GM18511 (cell line): ENCODE measurements at regions not wholly inside any gene's neighbourhood (a gene's known extent, or its start where the extent isn't known, plus 50 kb on each side); places are given as distances from the start of the nearest gene placed in this dataset.

ENCODE experiments used
- ATAC-seq: cut with Tn5 transposase; IDR thresholded peaks from one replicate; pipeline ENCODE4 v1.9.1; 2021; ENCODE audit warnings: mild to moderate bottlenecking, moderate library complexity; ENCODE audit not compliant: unreplicated experiment

- ATAC-seq = no peak
Observed at GRCh38 chr18:46265196-46266156, 161.3 kb downstream of the HAUS1 start.

DNA sequence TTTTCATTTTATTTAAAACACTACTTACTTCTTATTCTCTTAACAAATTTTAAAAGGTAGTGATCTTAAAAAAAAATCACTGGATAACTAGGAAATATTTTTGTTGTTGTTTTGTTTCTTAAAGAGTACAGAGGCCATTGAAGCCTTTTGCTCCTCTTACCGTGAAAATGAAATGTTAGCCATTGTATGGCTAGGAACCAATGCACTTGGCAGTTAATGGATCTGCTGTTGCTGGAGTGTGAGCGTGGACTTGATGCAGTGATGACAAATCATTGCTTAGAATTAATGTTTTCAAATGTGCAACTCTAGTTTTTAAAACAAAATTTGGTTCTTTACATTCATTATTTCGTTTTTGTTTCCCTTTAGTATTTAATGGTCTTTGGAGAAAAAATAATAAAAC is 162.3 kb downstream of the HAUS1 start:
- no peak for ATAC-seq

DNA sequence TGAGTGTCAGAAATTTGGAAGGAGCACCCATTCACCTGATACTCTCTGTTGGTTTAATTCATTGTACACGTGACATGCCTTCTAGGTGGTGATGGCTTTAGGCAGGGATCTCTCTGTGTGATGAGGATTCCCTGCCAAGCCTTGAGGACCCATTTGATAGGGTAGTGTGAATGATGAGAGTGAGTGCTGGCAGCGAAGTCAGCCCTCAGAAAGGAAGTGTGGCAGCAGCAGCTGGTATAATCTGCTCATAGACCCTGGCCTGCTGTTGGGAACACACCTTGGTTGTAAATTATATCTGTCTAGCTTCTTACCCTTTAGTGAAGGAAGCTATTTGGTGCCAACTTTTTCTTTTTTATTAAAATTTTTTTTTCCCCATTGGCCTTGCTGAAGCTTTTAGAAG is 164.5 kb downstream of the HAUS1 start:
- no peak for ATAC-seq

GRCh38 chr18:46269275-46269674 is 165.1 kb downstream of the HAUS1 start:
- ATAC-seq = no peak

DNA sequence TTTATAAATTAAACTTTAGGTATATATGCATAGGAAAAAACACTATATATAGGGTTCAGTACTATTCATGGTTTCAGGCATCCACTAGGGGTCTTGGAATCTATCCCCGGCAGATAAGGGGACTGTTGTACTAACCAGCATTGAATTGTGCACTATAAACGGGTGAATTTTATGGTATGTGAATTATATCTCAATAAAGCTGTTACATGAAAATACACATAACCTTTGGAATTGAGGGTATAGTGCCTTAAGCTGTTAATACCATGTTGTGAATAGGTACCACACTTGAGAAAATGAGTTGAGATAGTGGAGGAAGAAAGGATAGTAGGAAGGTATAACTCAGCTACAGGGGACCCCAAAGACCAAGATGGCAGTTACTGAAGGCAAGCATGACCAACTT is 167.3 kb downstream of the HAUS1 start:
- no peak for ATAC-seq

GRCh38 chr18:46273861-46274260 is 169.7 kb downstream of the HAUS1 start:
- no peak for ATAC-seq

DNA sequence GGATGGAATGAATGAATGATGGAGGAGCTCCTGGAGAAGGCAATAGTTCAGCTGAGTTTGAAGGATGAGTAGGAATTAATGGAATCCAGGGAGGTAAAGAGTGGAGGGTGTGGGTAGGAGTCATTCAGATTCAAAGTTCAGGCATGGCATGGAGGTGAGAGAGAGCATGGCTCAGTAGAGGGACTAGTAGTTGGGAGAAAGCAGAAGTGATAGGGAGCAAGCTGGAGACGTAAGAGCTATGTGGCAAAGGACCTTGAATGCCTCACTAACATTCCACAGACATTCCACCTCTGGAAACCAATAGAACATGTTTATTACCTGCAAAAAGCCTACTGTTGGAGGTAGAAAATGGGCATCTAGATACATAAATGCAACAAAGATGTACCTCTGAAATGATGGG is 170.1 kb downstream of the HAUS1 start:
- no peak for ATAC-seq

DNA sequence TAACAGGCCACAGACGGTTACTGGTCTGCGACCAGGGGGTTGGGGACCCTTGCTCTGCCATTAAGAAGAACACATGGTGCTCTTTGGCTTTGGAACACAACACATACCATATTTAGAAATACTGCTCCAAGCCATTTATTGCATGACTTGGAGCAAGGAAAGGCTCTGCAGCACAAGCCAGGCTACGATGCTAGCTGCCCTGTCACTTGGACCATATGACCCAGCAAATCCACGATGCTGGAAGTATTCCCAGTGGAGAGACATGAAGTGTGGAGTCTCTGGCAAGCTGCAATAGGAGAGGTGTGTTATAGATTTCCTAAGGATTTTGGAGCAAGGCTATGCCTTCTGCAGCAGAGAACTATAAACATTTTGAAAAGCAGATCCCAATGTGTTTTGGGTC is 171.2 kb downstream of the HAUS1 start:
- ATAC-seq = no peak

DNA sequence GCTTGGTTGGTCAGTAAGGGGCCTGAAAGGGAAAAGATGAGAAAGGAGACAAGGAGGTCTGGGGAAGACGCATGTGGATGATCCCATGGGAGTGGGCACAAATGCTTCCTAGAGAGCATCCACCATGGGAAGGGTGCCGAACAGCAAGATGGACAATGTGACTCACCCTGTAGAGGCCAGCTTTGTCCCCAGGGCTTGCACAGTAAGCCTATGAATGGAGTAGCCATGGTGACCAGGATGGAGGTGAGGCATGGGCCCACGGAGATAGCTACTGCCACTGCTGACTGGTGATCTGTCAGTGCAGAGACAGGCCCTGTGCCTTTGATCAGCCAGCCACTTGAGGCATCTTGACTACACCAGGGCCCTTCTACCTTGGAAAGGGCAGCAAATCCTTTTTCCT is 172.6 kb downstream of the HAUS1 start:
- no peak for ATAC-seq

DNA sequence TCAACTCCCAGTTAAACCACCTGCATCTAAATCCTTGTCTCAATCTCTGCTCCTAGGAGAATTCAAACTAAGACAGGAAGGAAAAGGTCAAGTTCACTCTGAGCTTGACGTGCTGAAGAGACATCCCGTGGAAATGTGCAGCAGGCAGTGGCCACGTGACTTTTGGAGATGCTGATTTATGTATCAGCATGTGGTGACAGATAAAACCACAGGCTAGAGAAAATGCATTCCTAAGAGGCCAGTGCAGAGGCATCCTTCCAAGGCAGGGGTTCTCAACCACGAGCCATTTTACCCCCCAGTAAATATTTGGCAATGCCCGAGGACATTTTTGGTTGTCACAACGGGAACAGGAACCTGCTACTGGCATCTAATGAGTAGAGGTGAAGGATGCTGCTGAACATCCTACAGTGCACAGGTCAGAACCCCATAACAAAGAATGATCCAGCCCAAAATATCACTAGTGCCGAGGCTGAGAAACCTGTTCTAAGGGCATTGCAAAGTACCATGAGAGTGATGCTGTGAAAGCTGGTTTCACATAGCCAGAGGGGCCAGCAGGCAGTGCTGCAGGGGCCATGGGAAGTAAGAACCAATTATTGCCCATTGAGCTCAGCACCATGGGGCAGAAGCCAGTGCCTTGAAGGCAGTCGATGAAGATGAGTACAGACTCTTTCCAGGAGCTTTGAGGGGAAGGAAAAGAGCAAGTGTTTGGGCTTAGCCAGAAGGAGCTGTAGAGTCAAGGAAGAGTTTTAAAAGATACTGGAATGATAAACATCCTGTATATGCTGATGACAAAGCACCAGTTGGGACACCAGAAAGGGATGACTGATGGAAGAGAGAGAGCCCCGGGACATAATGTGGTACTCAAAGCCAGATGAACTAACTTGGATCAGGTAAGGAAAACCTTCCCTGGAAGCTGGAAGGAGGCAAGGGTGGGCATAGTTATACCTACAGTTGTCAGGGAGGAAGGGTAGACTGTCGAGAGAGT is 174.6 kb downstream of the HAUS1 start:
- no peak for ATAC-seq

DNA sequence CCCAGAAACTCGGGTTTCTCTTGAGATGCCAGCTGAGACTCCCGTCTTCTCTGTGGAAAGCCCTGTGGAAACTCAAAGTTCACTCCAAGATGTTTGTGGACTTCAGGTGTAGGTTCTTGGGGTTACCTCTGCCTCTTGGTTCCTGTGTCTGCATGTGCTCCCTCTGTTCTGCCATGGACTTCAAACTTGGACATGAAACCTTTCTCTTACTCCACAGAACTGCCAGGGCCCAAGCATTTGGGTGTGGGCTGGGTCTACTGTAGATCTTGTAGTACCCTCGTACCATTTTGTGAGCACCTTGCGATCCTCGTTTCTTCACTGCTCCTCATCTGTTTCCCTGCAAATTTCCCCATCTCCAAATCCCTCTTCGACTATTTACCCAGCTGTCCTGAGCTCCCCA is 175.5 kb downstream of the HAUS1 start:
- ATAC-seq = no peak

GRCh38 chr18:46281185-46282176 is 177.3 kb downstream of the HAUS1 start:
- ATAC-seq = no peak

DNA sequence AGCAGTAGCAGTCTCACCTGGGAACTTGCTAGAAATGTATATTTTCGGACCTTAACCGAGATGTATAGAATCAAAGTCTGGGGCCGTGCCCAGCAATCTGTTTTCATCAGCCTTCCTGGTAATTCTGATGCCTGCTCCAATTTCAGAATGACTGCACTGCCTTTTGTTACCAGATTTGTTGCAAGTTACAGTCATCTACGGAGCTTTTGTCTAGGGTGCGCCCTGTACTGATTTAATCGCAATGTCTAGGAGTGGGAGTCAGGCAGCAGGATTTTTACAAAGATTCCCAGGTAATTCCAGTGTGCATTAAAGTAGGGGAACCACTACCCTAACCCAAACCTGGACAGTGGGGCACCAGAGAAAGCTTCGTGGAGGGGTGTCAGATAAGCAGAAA is 178.0 kb downstream of the HAUS1 start:
- no peak for ATAC-seq

- no peak for ATAC-seq
Observed at GRCh38 chr18:46282646-46283045, 178.5 kb downstream of the HAUS1 start.

- ATAC-seq = no peak
Observed at GRCh38 chr18:46283268-46283667, 179.1 kb downstream of the HAUS1 start.

GRCh38 chr18:46283895-46284295 is 179.7 kb downstream of the HAUS1 start:
- no peak for ATAC-seq

- no peak for ATAC-seq
Observed at GRCh38 chr18:46289463-46289862, 185.3 kb downstream of the HAUS1 start.

DNA sequence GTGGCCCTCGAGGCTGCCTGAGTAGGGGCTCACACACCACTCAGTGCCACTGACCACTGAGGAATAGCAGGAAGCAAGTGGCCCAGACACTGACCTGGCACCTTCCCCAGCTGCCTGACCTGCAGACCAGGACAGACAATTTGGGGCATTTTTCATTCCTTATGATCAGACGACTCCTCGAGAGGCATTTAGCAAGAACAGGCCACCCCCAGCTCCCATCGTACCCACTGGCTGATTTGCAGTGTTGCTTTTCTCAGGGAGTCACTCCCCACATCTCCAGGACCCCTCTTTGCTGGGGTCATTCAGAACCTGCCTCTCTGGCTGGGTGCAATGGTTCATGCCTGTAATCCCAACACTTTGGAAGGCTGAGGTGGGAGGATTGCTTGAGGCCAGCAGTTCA is 185.7 kb downstream of the HAUS1 start:
- ATAC-seq = no peak

- ATAC-seq = no peak
Observed at GRCh38 chr18:46290440-46291020, 186.3 kb downstream of the HAUS1 start.

DNA sequence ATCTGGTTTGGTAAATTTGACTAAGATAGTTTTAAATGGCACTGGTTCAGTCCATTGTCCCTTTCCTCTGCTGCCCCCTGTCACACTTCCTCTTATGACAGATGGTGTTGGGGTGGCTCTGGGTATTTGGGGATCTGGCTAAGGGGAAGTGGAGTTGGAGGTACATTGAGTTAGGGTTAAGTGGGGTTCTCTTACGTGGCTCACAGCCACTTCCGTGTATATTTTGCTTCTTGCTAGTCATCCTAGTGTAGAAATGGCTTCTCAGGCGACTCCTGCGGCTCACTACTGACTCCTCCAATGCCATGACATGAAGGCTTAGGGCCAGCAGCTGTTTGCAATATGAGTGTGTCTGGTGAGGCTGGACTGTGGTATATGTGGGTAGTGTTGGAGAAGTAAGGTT is 187.0 kb downstream of the HAUS1 start:
- no peak for ATAC-seq
